ENCODE measurements at regions not wholly inside any gene's neighbourhood (a gene's known extent, or its start where the extent isn't known, plus 50 kb on each side); places are given as distances from the start of the nearest gene placed in this dataset.

DNA sequence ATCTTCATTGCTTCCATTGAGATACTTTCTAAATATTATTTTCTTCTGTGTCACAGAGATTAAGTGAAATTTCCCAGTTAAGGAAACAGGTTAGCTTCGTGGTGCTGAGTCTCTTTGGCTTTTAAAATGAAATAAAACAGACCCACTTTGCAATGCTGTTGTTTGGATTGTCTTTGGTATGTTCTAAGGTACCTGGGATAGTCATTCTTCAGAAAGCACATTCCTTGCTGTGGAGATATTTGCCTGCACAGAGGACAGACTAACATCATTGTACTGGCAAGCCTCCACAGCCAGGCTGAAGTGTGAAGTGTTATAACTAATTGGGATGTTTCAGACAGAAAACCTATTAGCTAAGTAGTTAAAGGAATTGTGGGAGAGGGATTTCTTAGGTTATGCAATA, 148.8 kb upstream of the EPHA7 start:
- TF ChIP-seq, protein P1, sequence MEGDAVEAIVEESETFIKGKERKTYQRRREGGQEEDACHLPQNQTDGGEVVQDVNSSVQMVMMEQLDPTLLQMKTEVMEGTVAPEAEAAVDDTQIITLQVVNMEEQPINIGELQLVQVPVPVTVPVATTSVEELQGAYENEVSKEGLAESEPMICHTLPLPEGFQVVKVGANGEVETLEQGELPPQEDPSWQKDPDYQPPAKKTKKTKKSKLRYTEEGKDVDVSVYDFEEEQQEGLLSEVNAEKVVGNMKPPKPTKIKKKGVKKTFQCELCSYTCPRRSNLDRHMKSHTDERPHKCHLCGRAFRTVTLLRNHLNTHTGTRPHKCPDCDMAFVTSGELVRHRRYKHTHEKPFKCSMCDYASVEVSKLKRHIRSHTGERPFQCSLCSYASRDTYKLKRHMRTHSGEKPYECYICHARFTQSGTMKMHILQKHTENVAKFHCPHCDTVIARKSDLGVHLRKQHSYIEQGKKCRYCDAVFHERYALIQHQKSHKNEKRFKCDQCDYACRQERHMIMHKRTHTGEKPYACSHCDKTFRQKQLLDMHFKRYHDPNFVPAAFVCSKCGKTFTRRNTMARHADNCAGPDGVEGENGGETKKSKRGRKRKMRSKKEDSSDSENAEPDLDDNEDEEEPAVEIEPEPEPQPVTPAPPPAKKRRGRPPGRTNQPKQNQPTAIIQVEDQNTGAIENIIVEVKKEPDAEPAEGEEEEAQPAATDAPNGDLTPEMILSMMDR (IDR thresholded peaks at IDR 0.05; ENCODE audit: poor library complexity) = no peak
- TF ChIP-seq EZH2phosphoT487 (IDR thresholded peaks at IDR 0.05; ENCODE audit: low read depth, severe bottlenecking, unreplicated experiment) (no peak), EZH2 (IDR thresholded peaks at IDR 0.05; ENCODE audit: borderline replicate concordance) (no peak)
